Body of pancreas (tissue), 4 donors: ENCODE measurements at regions not wholly inside any gene's neighbourhood (a gene's known extent, or its start where the extent isn't known, plus 50 kb on each side); places are given as distances from the start of the nearest gene placed in this dataset.

ENCODE experiments used
- ATAC-seq: fragments of 150-250 bp; one replicate; pipeline ENCODE4 v1.9.1; 2016
- DNase-seq, 4 donors: peaks; one replicate each; pipeline ENCODE4 v3.0.0-alpha.2; 2019
- H3K27ac ChIP-seq, 4 donors: fragments of 200-600 bp; sonication (generic); 1 replicate in 3 of 4; 2 replicates in 1 of 4; pipeline versions ENCODE4 v1.5.1 to v1.6.1; 2016 to 2019; ENCODE audit warnings: mild to moderate bottlenecking in 1 of 4, mixed read lengths in 1 of 4, moderate library complexity in 1 of 4
- H3K27me3 ChIP-seq, 2 donors: fragments of 200-600 bp; sonication (generic); one replicate each; pipeline ENCODE4 v1.6.0; 2016; ENCODE audit warnings: mild to moderate bottlenecking in 1 of 2
- H3K36me3 ChIP-seq, 2 donors: fragments of 200-600 bp; sonication (generic); replicated peaks in 1 of 2; 2 replicates each; pipeline ENCODE4 v1.5.1; 2016; ENCODE audit warnings: low read depth in 2 of 2; ENCODE audit not compliant: insufficient read depth in 1 of 2
- H3K4me1 ChIP-seq: fragments of 200-600 bp; sonication (generic); one replicate; pipeline ENCODE4 v1.6.0; 2016
- H3K4me3 ChIP-seq, 2 donors: fragments of 200-600 bp; sonication (generic); 1 replicate in 1 of 2; 2 replicates in 1 of 2; pipeline ENCODE4 v1.5.1; 2016 to 2019
- H3K9me3 ChIP-seq, 3 donors: fragments of 200-600 bp; sonication (generic); 1 replicate in 2 of 3; 2 replicates in 1 of 3; pipeline ENCODE4 v1.5.1; 2016
- CTCF ChIP-seq, 7 experiments: fragments of 450-650 bp in 4 of 7; fragments of 200-600 bp in 3 of 7; sonication (generic) in 3 of 7; IDR thresholded peaks; one replicate each; pipeline ENCODE4 v1.5.1; 2016 to 2019; ENCODE audit warnings: antibody characterized with exemption in 7 of 7
- POLR2A ChIP-seq, 3 donors: fragments of 450-650 bp; IDR thresholded peaks; one replicate each; pipeline ENCODE4 v1.6.1; 2016; ENCODE audit warnings: antibody characterized with exemption in 3 of 3, mild to moderate bottlenecking in 2 of 3
- WGBS, 2 donors: methylation state at CpG; one replicate each; pipeline ENCODE4 v1.1.5; 2017; 5-methylcytosine and 5-hydroxymethylcytosine counted together
- intact Hi-C: fragments of 100-400 bp; cut with DNase I; formaldehyde crosslinking; loops from one replicate; pipeline ENCODE4 v1.15.1; 2023

- no peaks in the 10 kb centered on the region for H3K36me3 ChIP-seq
- no peak for ATAC-seq
- H3K27ac ChIP-seq = no peak overlapping the region
- H3K9me3 ChIP-seq = no peaks in the 10 kb centered on the region
- H3K4me1 ChIP-seq = no peaks in the 10 kb centered on the region
- DNase-seq = no peak
- no peaks in the 10 kb centered on the region for H3K27me3 ChIP-seq
- intact Hi-C loops = no loop called here
- 83 to 88% methylated on average over 2 of the region's 2 CpGs for WGBS, 2 donors
- no peak overlapping the region for H3K4me3 ChIP-seq
- TF ChIP-seq CTCF (IDR thresholded peaks at IDR 0.05) = no peak
- no peak for TF ChIP-seq POLR2A (IDR thresholded peaks at IDR 0.05)
Observed at GRCh38 chr20:51211191-51211590, 188.3 kb upstream of the KCNG1 start.

- no peak for ATAC-seq
- no peak overlapping the region for H3K4me3 ChIP-seq
- no peak overlapping the region for H3K27ac ChIP-seq
- H3K9me3 ChIP-seq = no peaks in the 10 kb centered on the region
- 31 to 33% methylated on average over 1 of the region's 1 CpG for WGBS, 2 donors
- TF ChIP-seq CTCF (IDR thresholded peaks at IDR 0.05) (no peak), POLR2A (IDR thresholded peaks at IDR 0.05) (no peak)
- no peak for DNase-seq
- H3K4me1 ChIP-seq = no peaks in the 10 kb centered on the region
- H3K27me3 ChIP-seq = no peaks in the 10 kb centered on the region
- intact Hi-C loops = no loop called here
- no peaks in the 10 kb centered on the region for H3K36me3 ChIP-seq
Observed at GRCh38 chr20:51210084-51210483, 187.2 kb upstream of the KCNG1 start.

- DNase-seq (no peak), ATAC-seq (no peak)
- H3K9me3 ChIP-seq = no peaks in the 10 kb centered on the region
- intact Hi-C loops = no loop called here
- H3K4me3 ChIP-seq = no peak overlapping the region
- TF ChIP-seq POLR2A (IDR thresholded peaks at IDR 0.05) = no peak
- no peaks in the 10 kb centered on the region for H3K27me3 ChIP-seq
- no peaks in the 10 kb centered on the region for H3K4me1 ChIP-seq
- no peak overlapping the region for H3K27ac ChIP-seq
- no peaks in the 10 kb centered on the region for H3K36me3 ChIP-seq
- 39 to 45% methylated on average over 3 of the region's 3 CpGs for WGBS, 2 donors
Observed at GRCh38 chr20:51208162-51208561, 185.3 kb upstream of the KCNG1 start.

GRCh38 chr20:51206032-51206662, 183.2 kb upstream of the KCNG1 start:
- 74 to 78% methylated on average over 5 of the region's 5 CpGs for WGBS, 2 donors
- Histone ChIP-seq H3K4me1 (no peaks in the 10 kb centered on the region), H3K36me3 (no peaks in the 10 kb centered on the region), H3K4me3 (no peak overlapping the region), H3K9me3 (no peaks in the 10 kb centered on the region), H3K27ac (no peak overlapping the region), H3K27me3 (no peaks in the 10 kb centered on the region)
- intact Hi-C loops = no loop called here
- TF ChIP-seq CTCF (IDR thresholded peaks at IDR 0.05) (no peak), POLR2A (IDR thresholded peaks at IDR 0.05) (no peak)
- ATAC-seq = no peak
- DNase-seq = no peak

GRCh38 chr20:51204794-51205193, 181.9 kb upstream of the KCNG1 start:
- DNase-seq (no peak), ATAC-seq (no peak)
- Histone ChIP-seq H3K36me3 (no peaks in the 10 kb centered on the region), H3K27ac (no peak overlapping the region), H3K4me3 (no peak overlapping the region), H3K9me3 (no peaks in the 10 kb centered on the region), H3K4me1 (no peaks in the 10 kb centered on the region), H3K27me3 (no peaks in the 10 kb centered on the region)
- 28 to 39% methylated on average over 1 of the region's 1 CpG for WGBS, 2 donors
- TF ChIP-seq CTCF (IDR thresholded peaks at IDR 0.05) (no peak), POLR2A (IDR thresholded peaks at IDR 0.05) (no peak)
- intact Hi-C loops = no loop called here
